ENCODE measurements at regions not wholly inside any gene's neighbourhood (a gene's known extent, or its start where the extent isn't known, plus 50 kb on each side); places are given as distances from the start of the nearest gene placed in this dataset.
A peak's percentile ranks its signal among the peaks of the same experiment; 100 is the strongest.

DNA sequence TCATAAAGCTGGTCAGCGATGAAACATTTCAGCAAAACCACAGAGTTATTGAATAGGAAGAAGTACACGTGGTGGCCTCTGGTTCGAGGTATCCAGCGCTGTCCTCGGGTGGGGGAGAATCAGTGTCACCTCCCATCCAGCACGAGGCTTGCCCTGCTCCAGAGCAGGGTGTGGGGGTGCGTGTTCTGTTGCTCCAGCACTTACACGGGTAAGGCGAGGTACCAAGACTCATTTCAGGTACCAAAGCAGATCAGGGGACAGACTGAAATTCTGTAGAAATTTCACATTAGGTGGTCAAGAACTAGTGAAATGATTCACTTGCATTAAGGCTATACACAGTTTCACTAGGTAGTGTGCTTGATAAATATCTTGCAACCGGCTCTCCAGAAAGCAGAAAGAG lies 164.2 kb upstream of the SOX1 start:
- TF ChIP-seq JUND (IDR thresholded peaks at IDR 0.05; ENCODE audit: low read depth) = no peak
- in situ Hi-C loops (cut with HindIII; ENCODE audit: low pct_unique_long_range_greater_than_20kb, low sequenced_read_pairs) = no loop called here
- DNase-seq (ENCODE audit: low read depth in 1 of 2, low spot score in 1 of 2) = no peak

DNA sequence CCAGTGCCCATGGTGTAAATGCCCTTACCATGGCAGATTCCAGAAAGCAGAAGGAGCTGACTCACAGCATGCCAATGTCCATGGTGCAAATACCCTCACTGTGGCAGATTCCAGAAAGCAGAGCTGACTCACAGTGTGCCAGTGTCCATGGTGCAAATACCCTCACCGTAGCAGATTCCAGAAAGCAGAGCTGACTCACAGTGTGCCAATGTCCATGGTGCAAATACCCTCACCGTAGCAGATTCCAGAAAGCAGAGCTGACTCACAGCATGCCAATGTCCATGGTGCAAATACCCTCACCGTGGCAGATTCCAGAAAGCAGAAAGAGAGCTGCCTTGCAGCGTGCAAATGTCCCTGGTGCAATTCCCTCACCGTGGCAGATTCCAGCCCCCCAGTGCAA lies 163.8 kb upstream of the SOX1 start:
- TF ChIP-seq JUND (IDR thresholded peaks at IDR 0.05; ENCODE audit: low read depth) = no peak
- DNase-seq (ENCODE audit: low read depth in 1 of 2, low spot score in 1 of 2) = no peak
- in situ Hi-C loops (cut with HindIII; ENCODE audit: low pct_unique_long_range_greater_than_20kb, low sequenced_read_pairs) = no loop called here

DNA sequence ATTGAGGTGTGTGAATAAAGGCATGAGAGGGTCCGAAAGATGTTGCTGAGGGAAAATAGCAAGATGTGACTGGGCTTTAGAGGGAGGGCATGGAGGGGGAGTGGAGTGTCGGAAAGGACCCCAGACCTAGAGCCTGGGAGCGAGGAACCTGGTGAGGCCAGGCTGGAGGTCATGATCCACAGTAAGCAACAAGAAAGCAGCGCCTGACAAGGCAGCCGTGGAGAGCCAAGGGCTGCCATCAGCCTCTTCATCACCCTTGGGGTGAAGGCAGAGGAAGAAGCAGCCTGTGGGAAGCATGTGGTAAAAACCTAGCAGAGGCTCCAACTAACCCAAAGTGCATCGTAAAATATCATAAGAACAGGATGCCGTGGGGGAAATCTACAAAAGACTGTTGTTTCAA lies 162.8 kb upstream of the SOX1 start:
- TF ChIP-seq JUND (IDR thresholded peaks at IDR 0.05; ENCODE audit: low read depth) = no peak
- in situ Hi-C loops (cut with HindIII; ENCODE audit: low pct_unique_long_range_greater_than_20kb, low sequenced_read_pairs) = no loop called here
- no peak for DNase-seq (ENCODE audit: low read depth in 1 of 2, low spot score in 1 of 2)

DNA sequence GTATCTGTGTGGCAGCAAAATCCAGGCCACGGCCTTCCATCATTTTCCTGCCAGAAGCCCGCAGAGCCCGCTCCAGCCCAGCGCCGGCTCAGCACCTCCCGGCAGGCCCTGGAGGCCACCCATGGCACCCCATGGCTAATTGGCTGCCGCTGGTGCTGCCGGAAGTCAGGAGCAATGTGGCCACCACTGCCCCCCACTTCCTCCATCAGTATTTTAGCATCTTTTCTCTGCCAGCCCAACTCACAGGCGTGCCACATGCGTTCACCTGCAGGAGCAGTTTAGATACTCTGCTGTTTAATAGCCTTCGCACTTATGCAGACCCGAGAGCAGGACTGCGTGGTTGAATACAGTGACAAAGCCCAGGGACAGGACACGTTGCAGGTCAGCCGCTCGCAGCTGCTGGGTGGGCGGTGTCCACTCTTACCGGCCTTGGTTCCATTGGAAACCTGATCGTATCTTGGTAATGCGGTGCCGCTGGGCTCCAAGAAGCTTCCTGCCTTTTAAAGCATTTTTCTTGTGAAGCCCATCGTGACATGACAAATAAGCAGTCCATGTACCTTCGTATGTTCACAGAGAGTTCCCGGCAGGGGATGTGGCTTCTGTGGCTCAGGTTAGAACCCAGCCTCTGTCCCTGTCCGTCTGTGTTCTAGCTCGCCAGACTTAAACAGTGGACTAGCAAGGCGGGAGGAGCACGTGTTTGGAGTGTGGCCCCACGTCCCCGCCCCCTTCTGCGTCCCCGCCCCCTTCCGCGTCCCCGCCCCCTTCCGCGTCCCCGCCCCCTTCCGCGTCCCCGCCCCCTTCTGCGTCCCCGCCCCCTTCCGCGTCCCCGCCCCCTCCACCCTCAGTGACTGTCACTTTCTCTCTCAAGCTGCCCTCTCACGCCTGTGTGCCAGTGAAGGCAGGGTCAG lies 162.0 kb upstream of the SOX1 start:
- peak in 1 of 2 experiments; percentile 59 for DNase-seq (ENCODE audit: low read depth in 1 of 2, low spot score in 1 of 2)
- in situ Hi-C loops (cut with HindIII; ENCODE audit: low pct_unique_long_range_greater_than_20kb, low sequenced_read_pairs) = no loop called here
- TF ChIP-seq JUND (IDR thresholded peaks at IDR 0.05; ENCODE audit: low read depth) = no peak

DNA sequence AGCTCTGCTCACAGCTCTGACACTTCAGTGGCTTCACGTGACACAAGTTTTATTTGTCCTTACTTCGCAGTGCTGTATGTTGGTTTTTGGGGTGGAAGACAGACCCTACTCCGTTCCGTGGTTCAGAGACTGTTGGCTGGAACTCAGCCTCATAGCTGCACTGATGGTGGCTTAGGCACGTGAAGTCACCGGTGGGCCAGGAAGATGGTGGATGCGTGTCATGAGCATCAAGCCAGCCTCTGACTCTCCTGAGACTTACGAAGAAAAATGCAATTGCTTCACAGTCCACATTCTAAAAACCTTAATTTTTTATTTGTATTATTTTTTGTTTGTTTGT lies 161.4 kb upstream of the SOX1 start:
- in situ Hi-C loops (cut with HindIII; ENCODE audit: low pct_unique_long_range_greater_than_20kb, low sequenced_read_pairs) = no loop called here

DNA sequence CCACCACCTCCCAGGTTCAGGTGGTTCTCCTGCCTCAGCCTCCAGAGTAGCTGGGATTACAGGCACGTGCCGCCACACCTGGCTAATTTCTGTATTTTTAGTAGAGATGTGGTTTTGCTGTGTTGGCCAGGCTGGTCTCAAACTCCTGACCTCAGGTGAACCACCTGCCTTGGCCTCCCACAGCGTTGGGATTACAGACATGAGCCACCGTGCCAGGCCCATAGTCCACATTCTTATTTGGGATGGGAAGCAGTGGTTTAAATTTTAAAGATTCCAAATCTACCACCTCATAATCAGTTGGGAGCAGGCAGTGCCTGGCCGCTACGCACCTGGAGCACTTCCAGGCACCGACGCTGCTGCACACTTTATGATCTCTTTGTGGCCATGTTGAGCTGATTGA lies 160.6 kb upstream of the SOX1 start:
- in situ Hi-C loops (cut with HindIII; ENCODE audit: low pct_unique_long_range_greater_than_20kb, low sequenced_read_pairs) = no loop called here
- no peak for TF ChIP-seq JUND (IDR thresholded peaks at IDR 0.05; ENCODE audit: low read depth)
- DNase-seq (ENCODE audit: low read depth in 1 of 2, low spot score in 1 of 2) = no peak

More for the DNA sequence above, 161.4 kb upstream of the SOX1 start:
- no peak for DNase-seq (ENCODE audit: low read depth in 1 of 2, low spot score in 1 of 2)
- TF ChIP-seq JUND (IDR thresholded peaks at IDR 0.05; ENCODE audit: low read depth) = no peak

DNA sequence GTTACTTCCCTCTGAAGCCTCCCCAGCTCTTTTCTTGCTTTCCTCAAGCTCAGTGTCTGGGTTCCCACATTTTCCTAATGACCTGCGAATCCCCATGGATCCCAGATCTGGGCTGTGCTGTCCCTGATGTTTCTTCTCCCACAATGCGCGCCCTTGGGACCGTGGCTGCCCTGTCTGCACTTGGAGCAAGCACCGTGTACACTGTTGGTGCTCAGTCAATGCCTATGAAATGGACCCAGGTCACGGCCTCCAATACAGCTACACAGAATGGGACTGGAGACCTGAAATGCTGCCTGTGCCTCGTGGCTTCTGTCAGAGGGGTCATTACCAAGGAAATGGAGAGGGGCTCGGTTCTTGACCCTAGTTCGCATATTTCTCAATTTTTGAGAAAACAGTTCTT lies 160.1 kb upstream of the SOX1 start:
- DNase-seq (ENCODE audit: low read depth in 1 of 2, low spot score in 1 of 2) = no peak
- TF ChIP-seq JUND (IDR thresholded peaks at IDR 0.05; ENCODE audit: low read depth) = no peak
- in situ Hi-C loops (cut with HindIII; ENCODE audit: low pct_unique_long_range_greater_than_20kb, low sequenced_read_pairs) = no loop called here

DNA sequence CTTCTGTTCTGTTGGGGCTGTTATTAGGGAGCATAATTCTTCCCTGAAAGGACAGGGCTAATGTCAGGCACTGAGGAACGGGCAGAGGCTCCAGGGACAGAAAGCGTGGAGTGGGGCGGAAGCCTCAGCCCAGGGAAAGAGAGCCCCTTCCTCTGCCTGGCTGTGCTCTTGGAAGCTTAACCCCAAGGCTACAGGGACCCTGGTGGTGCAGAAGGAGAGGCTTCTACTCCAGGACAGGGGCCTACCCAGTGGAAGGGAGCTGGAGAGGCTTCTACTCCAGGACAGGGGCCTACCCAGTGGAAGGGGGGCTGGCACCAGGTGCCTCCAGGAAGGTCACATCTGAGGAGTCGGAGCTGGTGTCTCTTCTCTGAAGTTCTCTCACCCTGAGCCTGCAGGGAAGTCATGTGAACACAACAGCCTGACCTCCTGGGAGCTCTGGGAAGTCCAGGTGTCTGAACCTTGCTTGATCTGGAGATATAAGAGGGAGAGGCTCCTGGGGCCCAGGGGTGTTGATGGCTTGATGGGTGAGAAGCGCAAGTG lies 159.5 kb upstream of the SOX1 start:
- no peak for TF ChIP-seq JUND (IDR thresholded peaks at IDR 0.05; ENCODE audit: low read depth)
- no peak for DNase-seq (ENCODE audit: low read depth in 1 of 2, low spot score in 1 of 2)
- in situ Hi-C loops (cut with HindIII; ENCODE audit: low pct_unique_long_range_greater_than_20kb, low sequenced_read_pairs) = no loop called here

DNA sequence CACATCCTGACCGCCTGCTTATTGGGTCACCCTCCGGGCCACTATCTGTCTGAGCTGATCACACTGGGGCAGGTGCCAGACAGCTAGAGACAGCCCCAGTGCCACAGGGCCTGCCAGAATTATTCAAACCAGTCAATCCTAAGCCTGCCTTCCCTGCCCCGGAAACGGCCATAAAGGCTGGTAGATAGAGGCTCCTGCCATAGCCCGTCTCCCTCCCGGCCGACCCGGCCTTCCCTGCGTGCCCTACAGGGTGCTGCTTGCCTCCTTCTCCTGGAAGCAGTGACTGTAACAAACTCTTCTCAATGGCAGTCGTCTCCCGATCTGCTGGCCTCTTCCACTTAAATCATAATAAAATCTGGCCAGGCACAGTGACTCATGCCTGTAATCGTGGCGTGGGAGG lies 158.6 kb upstream of the SOX1 start:
- DNase-seq (ENCODE audit: low read depth in 1 of 2, low spot score in 1 of 2) = no peak
- in situ Hi-C loops (cut with HindIII; ENCODE audit: low pct_unique_long_range_greater_than_20kb, low sequenced_read_pairs) = no loop called here
- no peak for TF ChIP-seq JUND (IDR thresholded peaks at IDR 0.05; ENCODE audit: low read depth)

DNA sequence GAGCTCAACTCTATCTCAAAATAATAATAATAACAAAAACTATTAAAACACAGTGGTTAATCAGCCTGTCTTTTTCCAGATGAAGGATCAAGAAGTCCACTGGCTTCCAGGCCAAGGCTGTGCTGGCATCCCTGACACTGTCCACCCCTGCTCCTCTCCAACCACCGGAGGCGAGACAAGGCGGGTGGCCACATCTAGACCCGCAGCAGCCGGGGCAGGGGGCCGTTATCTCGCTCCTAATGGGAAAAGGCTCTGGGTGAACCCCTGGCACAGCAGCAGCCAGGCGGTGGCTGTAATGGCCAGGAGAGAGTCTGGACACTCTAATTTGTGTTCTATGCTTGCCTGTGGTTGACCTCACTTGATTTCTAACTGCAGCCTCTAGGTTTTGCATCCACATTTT lies 158.0 kb upstream of the SOX1 start:
- DNase-seq (ENCODE audit: low read depth in 1 of 2, low spot score in 1 of 2) = no peak
- TF ChIP-seq JUND (IDR thresholded peaks at IDR 0.05; ENCODE audit: low read depth) = no peak
- in situ Hi-C loops (cut with HindIII; ENCODE audit: low pct_unique_long_range_greater_than_20kb, low sequenced_read_pairs) = no loop called here

DNA sequence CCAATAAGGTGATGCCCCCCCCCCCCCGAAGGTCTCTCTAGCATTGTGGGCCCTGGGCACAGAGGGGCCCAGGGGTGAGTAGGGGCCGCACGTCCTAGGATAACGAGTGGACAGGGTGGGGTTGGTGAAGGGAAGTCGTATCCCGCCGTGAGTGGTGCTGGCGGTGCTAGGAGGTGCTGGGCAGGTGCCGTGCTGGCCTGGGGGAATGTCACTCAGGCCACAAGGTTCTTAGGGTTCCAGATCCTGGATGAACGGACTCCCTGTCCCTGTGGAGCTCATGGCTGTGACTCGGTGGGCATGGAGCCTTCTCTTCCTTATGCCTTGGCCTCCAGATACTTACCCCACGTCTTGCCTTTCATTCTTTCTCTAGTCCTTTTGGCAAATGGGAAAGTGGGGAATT lies 157.4 kb upstream of the SOX1 start:
- in situ Hi-C loops (cut with HindIII; ENCODE audit: low pct_unique_long_range_greater_than_20kb, low sequenced_read_pairs) = no loop called here
- no peak for TF ChIP-seq JUND (IDR thresholded peaks at IDR 0.05; ENCODE audit: low read depth)
- no peak for DNase-seq (ENCODE audit: low read depth in 1 of 2, low spot score in 1 of 2)

DNA sequence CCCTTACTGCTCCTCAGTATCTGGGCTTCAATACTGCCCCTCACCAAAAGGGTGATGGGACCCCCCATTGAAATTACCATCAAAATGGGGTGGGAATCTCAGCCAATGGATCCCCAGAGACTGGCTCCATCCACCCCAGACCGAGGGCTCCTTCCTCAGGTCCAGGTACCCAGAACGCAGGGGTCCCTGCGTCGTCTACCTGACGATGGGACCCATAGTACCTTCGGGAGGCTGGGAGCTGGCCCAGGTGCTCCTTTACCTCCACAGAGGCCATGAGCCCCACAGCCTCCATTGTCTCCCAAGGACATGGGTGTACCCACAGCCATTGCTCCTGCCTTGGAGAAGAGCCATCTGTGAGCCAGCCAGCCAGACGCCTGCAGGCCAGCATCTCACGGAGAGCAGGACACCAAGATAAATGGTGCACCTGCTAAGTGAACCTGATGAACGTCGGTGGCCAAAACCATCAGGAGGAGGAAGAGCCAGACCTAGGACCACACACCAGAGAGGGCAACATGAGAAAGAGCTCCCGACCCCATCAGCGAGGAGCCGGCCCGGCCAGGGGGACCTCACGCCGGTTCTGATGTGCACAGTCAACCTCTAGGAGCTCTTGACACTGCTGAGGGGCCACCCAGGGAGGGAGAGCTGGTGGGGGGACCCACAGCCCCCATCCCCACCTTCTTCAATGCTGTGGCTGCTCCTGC lies 156.8 kb upstream of the SOX1 start:
- TF ChIP-seq JUND (IDR thresholded peaks at IDR 0.05; ENCODE audit: low read depth) = no peak
- in situ Hi-C loops (cut with HindIII; ENCODE audit: low pct_unique_long_range_greater_than_20kb, low sequenced_read_pairs) = no loop called here
- no peak for DNase-seq (ENCODE audit: low read depth in 1 of 2, low spot score in 1 of 2)

DNA sequence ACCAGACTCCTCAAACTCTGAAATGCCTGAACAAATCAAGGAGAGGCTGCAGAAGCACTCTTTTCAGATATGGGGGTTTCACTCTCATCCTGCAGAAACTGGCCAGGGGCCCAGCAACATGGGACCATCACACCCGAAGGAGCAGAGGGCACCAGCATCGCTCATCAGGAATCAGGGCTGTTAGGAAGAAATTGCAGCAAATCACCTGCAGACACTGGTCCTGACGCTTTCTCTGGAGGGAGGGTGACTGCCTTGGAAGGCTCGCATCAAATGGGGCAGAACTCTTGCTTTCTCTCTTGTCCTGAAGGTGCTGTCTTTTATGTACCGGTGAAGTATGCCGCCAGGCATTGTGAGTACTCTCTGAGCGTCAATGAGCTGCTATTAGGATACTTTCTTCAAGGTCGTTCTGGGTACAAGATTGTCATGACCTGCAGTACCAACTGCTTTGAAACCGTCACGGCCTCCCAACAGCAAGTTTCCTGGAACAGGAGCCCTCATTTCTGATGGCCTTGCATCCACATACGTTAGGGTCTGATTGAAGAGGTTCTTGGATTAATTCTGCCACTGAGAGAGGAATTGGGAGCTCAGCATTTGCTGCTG lies 155.7 kb upstream of the SOX1 start:
- no peak for DNase-seq (ENCODE audit: low read depth in 1 of 2, low spot score in 1 of 2)
- no peak for TF ChIP-seq JUND (IDR thresholded peaks at IDR 0.05; ENCODE audit: low read depth)

More for the DNA sequence above, 155.7 kb upstream of the SOX1 start:
- in situ Hi-C loops (cut with HindIII; ENCODE audit: low pct_unique_long_range_greater_than_20kb, low sequenced_read_pairs) = no loop called here

Data from T47D (cell line).